Stimulated activated CD8-positive, alpha-beta memory T cell treated with anti-CD3 and anti-CD28 coated beads, Interleukin-2, amount 100 ng/mL, for 48 hours (primary cell): ENCODE measurements at regions not wholly inside any gene's neighbourhood (a gene's known extent, or its start where the extent isn't known, plus 50 kb on each side); places are given as distances from the start of the nearest gene placed in this dataset.
"Not testable (repeated sequence)": the region's sequence is repeated elsewhere in the genome, so short reads cannot be mapped to it uniquely, and the experiment has no call there.

Source experiments
- DNase-seq, 2 donors: peaks; one replicate each; pipeline ENCODE4 v3.0.0-alpha.2; 2020; ENCODE audit warnings: low read depth in 2 of 2

GRCh38 chr16:47861999-47862398 is 293.8 kb downstream of the ABCC12 start:
- DNase-seq = no peak

GRCh38 chr16:47858333-47858982 is 297.3 kb downstream of the ABCC12 start:
- DNase-seq = no peak

- no peak for DNase-seq
Measured at GRCh38 chr16:47855431-47855830, 300.4 kb downstream of the ABCC12 start.

GRCh38 chr16:47854737-47855136 is 301.1 kb downstream of the ABCC12 start:
- no peak for DNase-seq

- no peak for DNase-seq
Measured at GRCh38 chr16:47852991-47853390, 302.8 kb downstream of the ABCC12 start.

- DNase-seq = no peak
Measured at GRCh38 chr16:47851146-47851545, 304.6 kb downstream of the ABCC12 start.

GRCh38 chr16:47849736-47850135 is 306.1 kb downstream of the ABCC12 start:
- DNase-seq = no peak

GRCh38 chr16:47848421-47849109 is 307.2 kb downstream of the ABCC12 start:
- no peak for DNase-seq

- DNase-seq = no peak
Measured at GRCh38 chr16:47847220-47847970, 308.4 kb downstream of the ABCC12 start.

GRCh38 chr16:47834485-47835024 is 321.2 kb downstream of the ABCC12 start:
- no peak for DNase-seq

GRCh38 chr16:47833771-47834170 is 322.0 kb downstream of the ABCC12 start:
- DNase-seq = no peak

GRCh38 chr16:47829850-47830600 is 325.8 kb downstream of the ABCC12 start:
- DNase-seq = no peak

GRCh38 chr16:47826070-47826469 is 329.7 kb downstream of the ABCC12 start:
- no peak for DNase-seq

GRCh38 chr16:47817048-47817447 is 338.7 kb downstream of the ABCC12 start:
- DNase-seq = no peak

GRCh38 chr16:47816511-47816910 is 339.3 kb downstream of the ABCC12 start:
- no peak for DNase-seq

- DNase-seq = no peak
Measured at GRCh38 chr16:47815655-47816054, 340.1 kb downstream of the ABCC12 start.

- not testable (repeated sequence) for DNase-seq
Measured at GRCh38 chr16:47811758-47812157, 344.0 kb downstream of the ABCC12 start.

- DNase-seq = no peak
Measured at GRCh38 chr16:47806309-47806847, 345.2 kb downstream of the PHKB start.

- DNase-seq = no peak
Measured at GRCh38 chr16:47787696-47788095, 326.6 kb downstream of the PHKB start.

GRCh38 chr16:47781673-47782072 is 320.5 kb downstream of the PHKB start:
- no peak for DNase-seq

- no peak for DNase-seq
Measured at GRCh38 chr16:47780213-47780875, 319.2 kb downstream of the PHKB start.
